Adrenal gland (tissue), 5 donors: ENCODE measurements at regions not wholly inside any gene's neighbourhood (a gene's known extent, or its start where the extent isn't known, plus 50 kb on each side); places are given as distances from the start of the nearest gene placed in this dataset.
"Not testable (repeated sequence)": the region's sequence is repeated elsewhere in the genome, so short reads cannot be mapped to it uniquely, and the experiment has no call there.

Source experiments
- CTCF ChIP-seq, 6 experiments: fragments of 450-650 bp in 4 of 6; fragments of 200-600 bp in 2 of 6; sonication (generic) in 1 of 6; IDR thresholded peaks; 1 replicate in 5 of 6; 2 replicates in 1 of 6; pipeline versions ENCODE4 v1.5.1 to v1.8.0; 2016 to 2021; ENCODE audit warnings: antibody characterized with exemption in 6 of 6, mild to moderate bottlenecking in 2 of 6, moderate library complexity in 1 of 6
- POLR2A ChIP-seq, 2 donors: fragments of 450-650 bp; IDR thresholded peaks; one replicate each; pipeline ENCODE4 v1.6.1; 2017; ENCODE audit warnings: antibody characterized with exemption in 2 of 2, mild to moderate bottlenecking in 2 of 2, moderate library complexity in 1 of 2
- donor health status: DM: no; HTN: no; CAD: no.

- TF ChIP-seq CTCF, POLR2A (IDR thresholded peaks at IDR 0.05): not testable (repeated sequence)
Observed at GRCh38 chr2:184456693-184457092, 141.6 kb upstream of the ZNF804A start.
